Lower leg skin (tissue), 3 donors: ENCODE measurements at regions not wholly inside any gene's neighbourhood (a gene's known extent, or its start where the extent isn't known, plus 50 kb on each side); places are given as distances from the start of the nearest gene placed in this dataset.

Experiments
- CTCF ChIP-seq, 3 donors: fragments of 450-650 bp; IDR thresholded peaks; one replicate each; pipeline ENCODE4 v1.5.1; 2016; ENCODE audit warnings: antibody characterized with exemption in 3 of 3, mild to moderate bottlenecking in 3 of 3, moderate library complexity in 2 of 3
- POLR2A ChIP-seq, 2 donors: fragments of 450-650 bp; IDR thresholded peaks; one replicate each; pipeline ENCODE4 v1.6.1; 2016 to 2017; ENCODE audit warnings: antibody characterized with exemption in 2 of 2, mild to moderate bottlenecking in 1 of 2, moderate library complexity in 1 of 2

GRCh38 chr12:91461061-91461460 is 278.4 kb upstream of the DCN start:
- TF ChIP-seq CTCF (IDR thresholded peaks at IDR 0.05) (no peak), POLR2A (IDR thresholded peaks at IDR 0.05) (no peak)
